ENCODE measurements at regions not wholly inside any gene's neighbourhood (a gene's known extent, or its start where the extent isn't known, plus 50 kb on each side); places are given as distances from the start of the nearest gene placed in this dataset.

- H3K27ac ChIP-seq (ENCODE audit: poor library complexity, severe bottlenecking), result no peak overlapping the region
- DNase-seq (ENCODE audit: low spot score), result no peak
- no peak for TF ChIP-seq CTCF (IDR thresholded peaks at IDR 0.05; ENCODE audit: poor library complexity, severe bottlenecking)
- peaks cover 5% of the 10 kb centered on the region for H3K27me3 ChIP-seq (ENCODE audit: insufficient read depth, poor library complexity, severe bottlenecking)
- no peaks in the 10 kb centered on the region for H3K4me1 ChIP-seq (ENCODE audit: insufficient read depth, poor library complexity, severe bottlenecking)
- no peak overlapping the region for H3K4me3 ChIP-seq (ENCODE audit: severe bottlenecking)
- no peaks in the 10 kb centered on the region for H3K36me3 ChIP-seq (ENCODE audit: low read depth)
- no peak for ATAC-seq (ENCODE audit: low read depth)
- H3K9me3 ChIP-seq (ENCODE audit: severe bottlenecking), result no peaks in the 10 kb centered on the region
These were observed 90.6 kb upstream of the PPP2R2D start for GRCh38 chr10:131810036-131810804.

GRCh38 chr10:131810805-131811629 lies 89.8 kb upstream of the PPP2R2D start:
- no peaks in the 10 kb centered on the region for H3K4me1 ChIP-seq (ENCODE audit: insufficient read depth, poor library complexity, severe bottlenecking)
- H3K9me3 ChIP-seq (ENCODE audit: severe bottlenecking), result no peaks in the 10 kb centered on the region
- no peak for TF ChIP-seq CTCF (IDR thresholded peaks at IDR 0.05; ENCODE audit: poor library complexity, severe bottlenecking)
- no peak for DNase-seq (ENCODE audit: low spot score)
- peaks cover 5% of the 10 kb centered on the region for H3K27me3 ChIP-seq (ENCODE audit: insufficient read depth, poor library complexity, severe bottlenecking)
- H3K27ac ChIP-seq (ENCODE audit: poor library complexity, severe bottlenecking), result no peak overlapping the region
- no peak for ATAC-seq (ENCODE audit: low read depth)
- no peak overlapping the region for H3K4me3 ChIP-seq (ENCODE audit: severe bottlenecking)
- no peaks in the 10 kb centered on the region for H3K36me3 ChIP-seq (ENCODE audit: low read depth)

- Histone ChIP-seq H3K36me3 (ENCODE audit: low read depth) (no peaks in the 10 kb centered on the region), H3K27me3 (ENCODE audit: insufficient read depth, poor library complexity, severe bottlenecking) (peaks cover 5% of the 10 kb centered on the region), H3K27ac (ENCODE audit: poor library complexity, severe bottlenecking) (no peak overlapping the region), H3K9me3 (ENCODE audit: severe bottlenecking) (no peaks in the 10 kb centered on the region), H3K4me1 (ENCODE audit: insufficient read depth, poor library complexity, severe bottlenecking) (no peaks in the 10 kb centered on the region), H3K4me3 (ENCODE audit: severe bottlenecking) (no peak overlapping the region)
- DNase-seq (ENCODE audit: low spot score) (no peak), ATAC-seq (ENCODE audit: low read depth) (no peak)
- no peak for TF ChIP-seq CTCF (IDR thresholded peaks at IDR 0.05; ENCODE audit: poor library complexity, severe bottlenecking)
These were observed 89.0 kb upstream of the PPP2R2D start for GRCh38 chr10:131811630-131812403.

GRCh38 chr10:131812736-131813604 lies 87.8 kb upstream of the PPP2R2D start:
- no peaks in the 10 kb centered on the region for H3K4me1 ChIP-seq (ENCODE audit: insufficient read depth, poor library complexity, severe bottlenecking)
- H3K9me3 ChIP-seq (ENCODE audit: severe bottlenecking), result no peaks in the 10 kb centered on the region
- no peak for TF ChIP-seq CTCF (IDR thresholded peaks at IDR 0.05; ENCODE audit: poor library complexity, severe bottlenecking)
- H3K36me3 ChIP-seq (ENCODE audit: low read depth), result no peaks in the 10 kb centered on the region
- peaks cover 9% of the 10 kb centered on the region for H3K27me3 ChIP-seq (ENCODE audit: insufficient read depth, poor library complexity, severe bottlenecking)
- ATAC-seq (ENCODE audit: low read depth) (no peak), DNase-seq (ENCODE audit: low spot score) (no peak)
- no peak overlapping the region for H3K27ac ChIP-seq (ENCODE audit: poor library complexity, severe bottlenecking)
- no peak overlapping the region for H3K4me3 ChIP-seq (ENCODE audit: severe bottlenecking)
